ENCODE measurements at regions not wholly inside any gene's neighbourhood (a gene's known extent, or its start where the extent isn't known, plus 50 kb on each side); places are given as distances from the start of the nearest gene placed in this dataset.

DNA sequence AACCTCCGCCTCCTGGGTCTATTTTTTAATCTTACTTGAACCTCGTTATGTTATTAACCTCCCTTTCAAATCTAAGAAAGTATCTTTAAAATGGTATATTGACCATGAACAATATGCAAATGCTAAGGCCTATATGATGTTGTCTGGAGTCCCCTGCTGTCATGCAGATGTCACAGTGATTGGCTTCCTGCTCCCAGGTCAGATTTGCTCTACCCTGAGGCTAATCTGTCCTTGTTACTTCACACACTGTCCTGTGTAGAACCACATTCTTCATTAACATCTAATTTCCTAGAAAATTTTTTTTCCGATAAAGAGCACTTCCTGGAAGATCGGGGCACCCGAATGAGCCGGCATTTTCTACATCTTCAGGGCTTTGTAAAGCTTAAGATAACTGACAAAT, 306.6 kb downstream of the MRPL39 start:
- intact Hi-C loops (cut with DNase I), result no loop called here
- DNase-seq (ENCODE audit: low spot score) (no peak), ATAC-seq (no peak)

DNA sequence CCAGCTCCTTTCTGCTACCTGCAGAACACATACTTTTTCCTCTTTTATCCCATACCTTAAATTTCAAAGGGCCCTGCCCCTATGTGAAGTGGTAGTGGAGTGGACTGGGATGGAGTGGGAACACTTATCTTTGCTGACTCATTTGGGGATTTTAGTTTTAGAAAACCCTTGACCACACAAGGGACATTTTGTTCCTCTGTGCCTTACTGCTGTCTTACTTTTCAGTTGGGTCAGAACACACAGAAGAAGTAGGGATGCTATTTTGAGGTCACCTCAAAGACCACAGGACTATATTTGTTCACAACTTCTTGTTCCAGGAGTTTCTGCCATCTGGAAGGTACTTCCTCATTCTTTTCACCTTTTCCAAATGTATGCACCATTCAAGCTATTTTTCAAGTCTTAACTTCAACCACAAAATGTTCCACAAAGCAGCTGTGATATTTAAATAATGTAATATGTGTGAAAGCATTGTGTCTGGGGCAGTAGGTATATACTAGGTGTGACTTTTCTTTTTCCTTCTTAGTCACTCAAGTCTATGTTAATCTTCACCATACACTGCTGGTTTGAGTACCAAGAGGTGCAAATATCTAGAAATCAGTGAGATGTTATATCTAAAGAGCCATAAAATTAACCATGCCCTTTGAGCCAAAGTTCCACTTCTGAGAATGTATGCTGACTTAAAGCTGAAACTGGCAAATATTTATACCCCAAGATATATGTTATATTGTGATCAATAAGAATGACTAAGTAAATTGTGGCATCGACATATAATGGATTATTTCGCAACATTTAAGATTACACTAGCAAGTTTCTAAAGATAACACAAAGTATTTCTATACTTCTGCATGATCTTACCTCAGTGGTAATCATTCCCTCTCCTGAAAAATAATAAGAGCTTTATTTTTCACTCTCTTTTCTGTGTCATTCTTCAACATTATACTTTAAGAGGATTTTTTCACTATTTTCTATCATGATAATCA, 308.5 kb downstream of the MRPL39 start:
- no peak for DNase-seq (ENCODE audit: low spot score)
- ATAC-seq, result no peak
- intact Hi-C loops (cut with DNase I), result no loop called here

DNA sequence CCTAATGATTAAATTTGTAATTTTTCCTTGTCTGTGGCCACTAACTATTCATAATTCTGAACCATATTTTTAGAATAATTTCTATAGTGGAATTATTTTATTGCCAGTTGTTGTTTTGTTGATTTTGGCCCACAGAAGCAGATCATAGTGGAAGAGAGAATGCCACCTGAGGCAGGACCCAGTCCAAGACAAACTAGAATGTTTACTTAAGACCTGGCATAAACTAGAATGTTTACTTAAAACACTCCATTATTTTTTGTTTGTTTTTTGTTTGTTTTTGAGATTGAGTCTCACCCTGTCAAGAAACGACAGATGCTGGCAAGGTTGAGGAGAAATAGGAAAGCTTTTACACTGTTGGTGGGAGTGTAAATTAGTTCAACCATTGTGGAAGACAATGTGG, 310.2 kb downstream of the MRPL39 start:
- intact Hi-C loops (cut with DNase I), result no loop called here
- DNase-seq (ENCODE audit: low spot score), result no peak
- ATAC-seq, result no peak

DNA sequence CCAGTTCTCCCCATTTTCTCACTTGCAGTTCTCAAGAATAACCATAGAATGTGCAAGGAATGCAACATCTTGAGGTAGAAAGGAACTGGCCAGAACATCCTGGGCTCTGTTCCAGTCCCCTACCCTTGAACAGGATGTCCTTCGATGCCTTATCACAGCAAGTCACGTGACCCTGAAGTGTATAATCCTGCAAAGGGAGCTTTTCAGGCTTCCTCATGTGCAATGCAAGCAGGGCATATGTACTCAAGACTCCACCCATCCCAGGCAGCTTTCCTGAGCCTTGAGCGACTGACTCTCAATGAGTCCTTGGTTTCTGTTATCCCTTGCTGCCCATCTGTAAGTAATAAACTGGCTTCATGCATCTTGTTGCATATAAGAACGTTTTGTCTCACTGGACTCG, 311.0 kb downstream of the MRPL39 start:
- intact Hi-C loops (cut with DNase I), result no loop called here
- ATAC-seq (no peak), DNase-seq (ENCODE audit: low spot score) (no peak)

DNA sequence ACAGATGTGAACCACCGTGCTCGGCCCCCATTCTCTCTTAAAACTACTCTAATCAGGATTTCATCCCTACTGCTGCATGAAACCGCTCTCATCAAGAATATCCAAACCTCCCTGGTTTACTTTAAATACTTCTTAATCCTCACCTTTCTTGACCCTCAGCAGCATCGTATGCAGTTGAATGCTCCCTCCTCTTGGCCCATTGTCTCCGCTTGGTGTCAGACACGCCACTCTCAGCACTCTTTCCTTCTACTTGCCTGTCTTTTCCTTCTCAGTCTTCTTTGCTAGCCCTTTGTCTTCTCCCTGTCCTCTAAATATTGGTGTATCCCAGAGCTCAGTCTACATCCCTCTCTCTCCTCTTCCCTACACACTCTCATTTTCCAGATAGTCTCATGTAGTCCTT, 314.9 kb downstream of the MRPL39 start:
- intact Hi-C loops (cut with DNase I), result no loop called here
- ATAC-seq (no peak), DNase-seq (ENCODE audit: low spot score) (no peak)

DNA sequence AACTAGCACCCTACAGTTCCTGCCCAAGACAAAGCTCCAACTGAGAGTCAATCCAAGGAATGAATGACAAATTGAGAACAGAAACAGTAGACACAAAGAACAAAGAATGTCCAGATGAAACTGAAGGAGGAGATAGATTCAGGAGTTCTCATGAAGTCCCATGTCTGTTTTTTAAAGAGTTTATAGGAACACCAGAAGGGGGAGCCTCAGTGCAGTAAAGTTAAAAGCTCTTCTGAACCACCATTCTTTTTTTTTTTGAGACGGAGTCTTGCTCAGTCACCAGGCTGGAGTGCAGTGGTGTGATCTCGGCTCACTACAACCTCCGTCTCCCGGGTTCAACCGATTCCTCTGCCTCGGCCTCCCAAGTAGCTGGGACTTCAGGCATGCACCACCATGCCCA, 323.6 kb downstream of the MRPL39 start:
- ATAC-seq (no peak), DNase-seq (ENCODE audit: low spot score) (no peak)
- intact Hi-C loops (cut with DNase I), result no loop called here

DNA sequence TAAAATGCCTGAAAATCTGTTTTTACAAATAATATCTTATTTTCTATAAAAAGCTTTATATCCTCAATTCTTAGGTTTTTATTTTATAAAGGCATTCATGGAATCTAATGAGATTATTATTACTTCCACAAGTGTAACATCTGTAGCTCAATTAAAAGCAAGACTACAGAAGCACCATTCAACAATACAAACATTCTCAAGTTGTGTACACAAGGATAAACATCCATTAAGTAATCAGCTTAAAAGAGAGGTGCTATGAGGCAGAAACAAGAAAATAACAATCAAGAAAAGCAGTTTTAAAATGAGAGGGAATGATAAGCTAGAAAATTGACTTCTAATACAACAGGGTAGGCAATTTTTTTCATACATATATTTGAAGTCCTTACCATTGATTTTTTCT, 326.1 kb downstream of the MRPL39 start:
- intact Hi-C loops (cut with DNase I), result no loop called here
- DNase-seq (ENCODE audit: low spot score) (no peak), ATAC-seq (no peak)

DNA sequence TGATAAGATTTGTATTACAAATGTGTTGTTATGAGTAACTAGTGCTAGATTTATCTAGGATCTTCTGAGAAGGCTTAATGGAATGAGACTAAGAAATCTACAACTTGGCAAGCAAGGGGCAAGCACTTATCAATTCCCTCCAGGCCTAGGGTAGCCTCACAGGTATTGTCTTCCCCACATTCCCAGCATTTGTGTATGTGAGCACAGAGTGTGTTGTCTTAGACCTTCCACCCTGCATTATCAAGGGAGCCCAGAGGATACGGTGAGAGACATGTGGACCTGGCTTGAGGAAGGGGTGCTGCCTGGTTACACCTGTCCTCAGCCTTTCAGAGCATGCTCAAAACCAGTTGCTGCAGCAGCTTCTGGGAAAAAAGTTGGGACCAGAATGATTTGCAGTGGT, 327.2 kb downstream of the MRPL39 start:
- intact Hi-C loops (cut with DNase I), result no loop called here
- ATAC-seq (no peak), DNase-seq (ENCODE audit: low spot score) (no peak)

DNA sequence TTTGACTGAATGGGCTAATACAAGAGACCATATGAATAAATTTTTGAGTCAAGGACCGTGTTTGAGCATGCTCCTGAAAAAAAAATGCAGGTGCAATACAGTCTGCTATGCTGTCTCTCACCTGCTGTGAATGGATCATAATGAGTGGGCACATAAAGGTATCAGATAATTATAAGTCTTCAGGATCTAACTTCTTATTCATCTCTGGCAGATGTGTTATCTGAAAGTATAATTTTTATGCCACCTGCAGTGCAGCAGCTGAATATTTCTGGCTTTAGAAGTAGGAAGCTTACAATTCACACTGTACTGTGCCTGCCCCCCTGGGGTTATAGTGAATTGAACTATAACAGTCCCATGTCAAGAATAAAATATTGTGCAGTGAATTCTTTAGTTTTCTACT, 333.3 kb downstream of the MRPL39 start:
- DNase-seq (ENCODE audit: low spot score) (no peak), ATAC-seq (no peak)
- intact Hi-C loops (cut with DNase I), result no loop called here

DNA sequence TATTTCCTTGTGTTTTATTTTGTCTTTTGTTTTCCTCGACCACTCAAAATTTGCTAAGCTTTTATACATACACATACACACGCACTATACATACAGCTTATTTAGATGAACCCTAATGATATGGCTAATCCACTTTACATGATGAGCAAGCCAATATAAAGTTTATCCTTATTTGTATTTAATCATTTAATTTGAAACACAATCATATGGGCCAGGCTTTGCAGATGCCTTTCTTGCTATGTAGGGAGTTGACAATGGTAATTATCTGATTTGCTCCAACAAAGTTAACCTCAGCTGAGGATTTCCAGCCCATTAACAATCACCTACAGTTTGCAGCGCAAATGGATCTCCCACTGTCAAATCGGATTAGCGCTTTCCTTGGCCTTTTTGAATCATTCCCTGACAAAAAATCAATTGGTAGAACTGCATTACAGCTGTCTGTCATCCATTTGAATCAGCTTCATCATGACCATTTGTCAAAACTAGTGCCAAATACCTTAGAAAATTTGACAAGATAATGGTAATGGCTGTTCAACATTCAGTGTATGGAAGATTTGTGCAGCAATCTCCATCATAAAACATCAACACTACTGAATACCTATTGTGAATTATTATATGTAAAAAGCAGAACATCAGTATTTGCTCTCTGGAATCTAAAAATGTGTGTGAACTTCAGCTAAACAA, 352.6 kb downstream of the MRPL39 start:
- intact Hi-C loops (cut with DNase I), result no loop called here
- no peak for DNase-seq (ENCODE audit: low spot score)
- no peak for ATAC-seq

DNA sequence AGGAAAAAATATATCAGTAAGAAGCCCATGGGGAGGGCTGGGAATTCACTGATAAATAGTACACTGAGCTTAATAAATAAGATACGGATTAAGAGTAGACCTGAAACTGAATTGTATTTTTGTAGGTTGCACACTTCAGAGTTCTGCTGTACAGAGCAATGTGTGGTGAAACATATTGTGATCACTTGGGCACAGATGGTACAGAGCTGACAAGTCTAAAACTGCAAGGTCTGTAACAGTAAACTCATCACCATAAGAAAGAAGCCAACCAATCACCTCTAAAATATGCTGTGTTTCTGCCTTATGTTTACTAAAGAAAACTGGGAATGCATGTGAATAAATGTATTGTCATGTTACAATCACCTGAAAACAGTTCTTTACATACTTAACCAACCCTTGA, 360.7 kb downstream of the MRPL39 start:
- ATAC-seq (no peak), DNase-seq (ENCODE audit: low spot score) (no peak)
- intact Hi-C loops (cut with DNase I), result no loop called here

DNA sequence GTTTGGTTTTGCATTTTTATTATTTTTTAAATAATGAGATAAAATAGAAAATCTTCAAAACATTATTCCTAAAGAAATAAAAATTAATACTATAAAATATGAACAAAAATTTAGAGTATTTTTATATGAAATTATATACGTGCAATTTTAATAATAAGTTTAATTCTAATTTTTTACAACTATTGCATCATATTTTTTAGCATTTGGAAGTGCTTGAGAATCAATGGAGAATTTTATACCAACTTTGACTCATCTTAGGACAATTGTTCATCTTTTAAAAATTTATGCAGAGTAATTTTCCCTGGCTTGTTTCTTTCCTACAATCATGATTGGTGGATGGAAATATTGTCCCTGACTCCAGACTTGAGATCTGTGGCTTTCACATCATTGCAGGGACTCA, 362.5 kb downstream of the MRPL39 start:
- ATAC-seq, result no peak
- DNase-seq (ENCODE audit: low spot score), result no peak
- intact Hi-C loops (cut with DNase I), result no loop called here

DNA sequence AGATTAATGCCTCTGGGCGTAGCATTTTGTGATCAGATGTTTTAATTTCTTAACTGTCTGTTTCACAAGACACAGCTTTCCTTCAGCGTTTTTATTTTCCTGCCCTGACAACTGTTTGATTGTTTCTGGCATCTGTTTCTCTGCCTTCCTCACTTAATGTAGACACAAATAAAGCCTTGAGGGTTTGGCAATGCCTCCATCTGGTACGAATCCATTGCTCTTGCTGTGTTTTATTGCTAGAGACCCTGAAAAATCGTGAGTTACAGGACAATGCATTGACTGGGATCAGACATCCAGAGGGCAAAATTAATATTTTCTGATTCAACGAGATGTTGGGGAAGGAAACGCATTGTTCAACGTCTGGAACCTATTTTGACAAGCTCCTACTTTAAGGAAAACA, 363.5 kb downstream of the MRPL39 start:
- DNase-seq (ENCODE audit: low spot score), result no peak
- intact Hi-C loops (cut with DNase I), result no loop called here
- ATAC-seq, result no peak

DNA sequence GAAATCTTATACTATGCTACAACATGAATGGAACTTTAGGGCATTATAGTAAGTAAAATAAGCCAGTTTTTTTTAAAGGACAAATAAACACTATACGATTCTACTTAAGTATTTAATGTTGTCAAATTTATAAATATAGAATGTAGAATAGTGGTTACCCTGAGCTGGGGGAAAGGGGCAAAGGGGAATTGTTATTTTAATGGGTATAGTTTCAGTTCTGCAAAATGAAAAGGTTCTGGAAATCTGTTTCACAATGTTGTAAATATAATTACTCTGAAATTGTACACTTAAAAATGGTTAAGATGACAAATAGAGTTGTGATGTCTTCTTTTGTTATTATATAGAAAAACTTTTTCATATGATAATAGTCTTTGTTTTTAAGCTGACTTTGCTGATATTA, 366.3 kb downstream of the MRPL39 start:
- no peak for DNase-seq (ENCODE audit: low spot score)
- intact Hi-C loops (cut with DNase I), result no loop called here
- no peak for ATAC-seq

DNA sequence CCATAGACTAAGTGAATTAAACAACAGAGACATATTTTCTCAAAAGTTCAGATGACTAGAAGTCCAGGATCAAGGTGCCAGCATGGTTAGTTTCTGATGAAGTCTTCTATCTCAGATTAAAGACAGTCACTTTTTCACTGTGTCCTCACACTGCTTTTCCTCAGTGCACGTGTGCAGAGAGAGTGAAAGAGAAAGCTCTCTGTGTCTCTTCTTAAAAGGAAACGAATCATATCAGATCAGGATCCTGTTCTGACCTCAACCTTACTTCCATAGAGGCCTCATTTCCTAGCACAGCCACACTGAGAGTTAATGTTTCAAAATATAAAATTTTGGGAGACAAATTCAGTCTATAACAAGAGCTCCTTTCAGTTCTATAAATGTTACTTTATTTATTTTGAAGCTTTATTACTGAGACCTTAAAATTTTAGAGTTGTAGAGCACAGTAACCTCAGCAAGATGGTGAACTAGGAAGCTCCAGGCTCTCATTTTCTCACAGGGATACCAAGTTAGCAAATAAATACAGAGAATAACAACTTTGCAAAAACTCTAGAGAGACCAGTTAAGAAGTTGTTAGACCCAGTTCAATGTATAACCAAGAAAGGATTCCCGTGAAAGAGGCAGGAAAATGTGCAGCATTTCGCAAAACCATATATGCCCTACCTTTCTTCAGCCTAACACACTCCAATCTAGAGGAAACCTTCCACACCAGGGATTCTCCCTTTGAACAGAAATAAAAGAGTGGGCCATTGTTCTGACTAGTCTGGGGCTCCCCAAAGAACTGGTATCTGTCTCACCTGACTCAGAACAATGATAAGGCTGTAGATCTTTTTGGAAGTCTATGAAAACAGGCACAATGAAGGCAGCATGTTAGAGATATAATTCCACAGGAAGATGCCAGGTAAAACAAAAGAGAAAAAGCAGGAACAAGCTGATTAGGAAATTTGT, 372.2 kb downstream of the MRPL39 start:
- no peak for DNase-seq (ENCODE audit: low spot score)
- intact Hi-C loops (cut with DNase I), result no loop called here
- ATAC-seq, result no peak

DNA sequence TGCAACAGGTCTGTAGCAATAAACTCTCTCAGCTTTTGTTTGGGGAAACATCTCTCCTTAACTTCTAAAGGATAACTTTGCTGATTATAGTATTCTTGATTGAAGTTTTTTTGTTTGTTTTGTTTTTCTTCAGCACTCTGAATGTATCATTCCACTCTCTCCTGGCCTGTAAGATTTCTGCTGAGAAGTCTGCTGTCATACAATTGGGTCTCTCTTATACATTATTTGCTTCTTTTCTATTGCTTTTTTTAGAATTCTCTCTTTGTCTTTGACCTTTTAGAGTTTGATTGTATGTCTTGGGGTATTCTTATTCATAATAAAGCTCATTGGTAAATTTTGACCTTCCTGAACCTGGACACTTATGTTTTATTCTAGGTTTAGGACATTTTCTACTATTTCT, 386.3 kb downstream of the MRPL39 start:
- ATAC-seq, result no peak
- intact Hi-C loops (cut with DNase I), result no loop called here

DNA sequence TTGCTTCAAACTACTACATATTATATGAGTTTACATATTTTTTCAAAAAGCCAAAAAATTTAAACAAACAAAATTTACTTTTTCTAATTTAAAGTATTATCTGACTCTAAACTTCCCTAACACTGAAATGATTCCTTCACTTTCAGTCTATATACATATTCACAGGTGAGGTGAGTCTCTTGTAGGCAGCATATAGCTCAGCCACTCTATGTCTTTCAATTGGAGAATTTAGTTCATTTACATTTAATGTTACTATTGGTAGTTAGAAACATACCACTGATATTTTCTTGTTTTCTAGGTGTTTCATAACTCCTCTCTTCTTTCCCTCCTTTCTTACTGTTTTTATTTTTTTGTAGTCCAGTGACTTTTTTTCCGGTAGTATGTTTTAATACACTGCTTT, 387.1 kb downstream of the MRPL39 start:
- no peak for DNase-seq (ENCODE audit: low spot score)
- intact Hi-C loops (cut with DNase I), result no loop called here
- no peak for ATAC-seq

More for the DNA sequence above, 386.3 kb downstream of the MRPL39 start:
- DNase-seq (ENCODE audit: low spot score), result no peak

DNA sequence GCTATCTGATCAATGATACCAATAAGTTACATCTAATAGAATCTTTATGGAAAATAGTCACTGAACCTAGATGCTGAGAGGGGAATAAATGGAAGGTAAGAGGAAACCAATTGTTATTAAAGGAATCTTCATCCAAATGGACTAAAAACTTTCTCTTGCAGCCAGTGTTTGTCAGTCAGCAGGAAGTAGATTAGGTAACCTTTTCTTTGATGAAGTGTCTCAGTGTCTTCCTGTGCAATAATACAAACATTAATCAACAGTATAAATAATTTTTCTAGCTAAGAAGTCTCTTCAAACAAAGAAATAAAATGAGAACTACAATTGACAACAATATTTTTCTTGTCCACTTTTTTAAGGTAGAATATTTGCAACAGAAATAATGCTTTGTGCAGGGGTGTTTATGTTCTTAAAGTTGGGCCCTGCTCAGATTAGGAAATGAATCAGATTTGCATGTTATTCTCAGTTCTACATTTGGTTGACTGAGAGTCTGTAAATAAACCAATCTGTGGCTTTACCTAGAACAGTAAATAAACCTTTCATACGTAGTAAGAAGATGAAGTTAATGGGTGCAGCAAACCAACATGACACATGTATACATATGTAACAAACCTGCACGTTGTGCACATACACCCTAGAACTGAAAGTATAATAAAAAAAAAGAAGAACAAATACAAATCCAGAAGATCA, 391.4 kb downstream of the MRPL39 start:
- DNase-seq (ENCODE audit: low spot score) (no peak), ATAC-seq (no peak)
- intact Hi-C loops (cut with DNase I), result no loop called here

DNA sequence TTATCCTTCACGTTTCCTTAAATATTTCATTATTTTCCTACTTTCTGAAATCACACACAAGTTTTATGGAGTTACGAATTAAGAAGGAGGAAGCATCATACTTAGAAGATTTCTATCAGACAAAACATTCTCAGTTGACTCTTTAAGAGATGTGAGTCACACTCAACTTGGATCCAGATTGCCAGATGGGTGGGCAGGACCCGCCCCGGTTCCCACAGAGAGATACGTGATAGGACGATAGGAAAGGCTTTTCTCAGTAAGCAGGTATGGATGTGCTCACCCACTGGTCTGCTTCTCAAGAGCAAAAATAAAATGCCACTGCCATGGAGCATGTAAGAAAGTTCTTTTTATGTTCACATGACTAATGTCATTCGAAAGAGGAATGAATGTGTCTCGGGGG, 392.6 kb downstream of the MRPL39 start:
- intact Hi-C loops (cut with DNase I), result no loop called here
- no peak for ATAC-seq
- DNase-seq (ENCODE audit: low spot score), result no peak
